ENCODE measurements at regions not wholly inside any gene's neighbourhood (a gene's known extent, or its start where the extent isn't known, plus 50 kb on each side); places are given as distances from the start of the nearest gene placed in this dataset.

GRCh38 chr4:163048447-163048846, 118.2 kb downstream of the NAF1 start:
- TF ChIP-seq CTCF (IDR thresholded peaks at IDR 0.05; ENCODE audit: unreplicated experiment) = peak; percentile 78
- H3K4me3 Mint-ChIP-seq (ENCODE audit: unreplicated experiment) = no peak overlapping the region
- H3K4me1 Mint-ChIP-seq (ENCODE audit: unreplicated experiment) = peaks cover 3% of the 10 kb centered on the region
- no peaks in the 10 kb centered on the region for H3K36me3 Mint-ChIP-seq (ENCODE audit: low read depth, unreplicated experiment)
- peak; percentile 20 for DNase-seq (ENCODE audit: low spot score)
- H3K9me3 Mint-ChIP-seq (ENCODE audit: unreplicated experiment) = no peaks in the 10 kb centered on the region
- no peak overlapping the region for H3K27ac Mint-ChIP-seq (ENCODE audit: unreplicated experiment)
- H3K27me3 Mint-ChIP-seq (ENCODE audit: unreplicated experiment) = no peaks in the 10 kb centered on the region

GRCh38 chr4:163042306-163042705, 124.4 kb downstream of the NAF1 start:
- TF ChIP-seq CTCF (IDR thresholded peaks at IDR 0.05; ENCODE audit: unreplicated experiment) = no peak
- no peaks in the 10 kb centered on the region for H3K36me3 Mint-ChIP-seq (ENCODE audit: low read depth, unreplicated experiment)
- no peak overlapping the region for H3K4me3 Mint-ChIP-seq (ENCODE audit: unreplicated experiment)
- H3K27ac Mint-ChIP-seq (ENCODE audit: unreplicated experiment) = no peak overlapping the region
- H3K27me3 Mint-ChIP-seq (ENCODE audit: unreplicated experiment) = no peaks in the 10 kb centered on the region
- H3K4me1 Mint-ChIP-seq (ENCODE audit: unreplicated experiment) = peaks cover 3% of the 10 kb centered on the region
- no peak for DNase-seq (ENCODE audit: low spot score)
- no peaks in the 10 kb centered on the region for H3K9me3 Mint-ChIP-seq (ENCODE audit: unreplicated experiment)

GRCh38 chr4:163017135-163017534, 149.6 kb downstream of the NAF1 start:
- H3K4me3 Mint-ChIP-seq (ENCODE audit: unreplicated experiment) = no peak overlapping the region
- H3K36me3 Mint-ChIP-seq (ENCODE audit: low read depth, unreplicated experiment) = no peaks in the 10 kb centered on the region
- H3K27ac Mint-ChIP-seq (ENCODE audit: unreplicated experiment) = no peak overlapping the region
- no peak for TF ChIP-seq CTCF (IDR thresholded peaks at IDR 0.05; ENCODE audit: unreplicated experiment)
- H3K9me3 Mint-ChIP-seq (ENCODE audit: unreplicated experiment) = no peaks in the 10 kb centered on the region
- H3K27me3 Mint-ChIP-seq (ENCODE audit: unreplicated experiment) = peaks cover 1% of the 10 kb centered on the region
- DNase-seq (ENCODE audit: low spot score) = no peak
- peaks cover 5% of the 10 kb centered on the region for H3K4me1 Mint-ChIP-seq (ENCODE audit: unreplicated experiment)

- no peaks in the 10 kb centered on the region for H3K27me3 Mint-ChIP-seq (ENCODE audit: unreplicated experiment)
- H3K9me3 Mint-ChIP-seq (ENCODE audit: unreplicated experiment) = no peaks in the 10 kb centered on the region
- TF ChIP-seq CTCF (IDR thresholded peaks at IDR 0.05; ENCODE audit: unreplicated experiment) = no peak
Observed at GRCh38 chr4:163012816-163013215, 153.9 kb downstream of the NAF1 start.

GRCh38 chr4:163003979-163004378, 162.7 kb downstream of the NAF1 start:
- peaks cover 1% of the 10 kb centered on the region for H3K27me3 Mint-ChIP-seq (ENCODE audit: unreplicated experiment)
- no peaks in the 10 kb centered on the region for H3K9me3 Mint-ChIP-seq (ENCODE audit: unreplicated experiment)
- DNase-seq (ENCODE audit: low spot score) = no peak
- no peaks in the 10 kb centered on the region for H3K36me3 Mint-ChIP-seq (ENCODE audit: low read depth, unreplicated experiment)
- H3K27ac Mint-ChIP-seq (ENCODE audit: unreplicated experiment) = no peak overlapping the region
- no peaks in the 10 kb centered on the region for H3K4me1 Mint-ChIP-seq (ENCODE audit: unreplicated experiment)
- TF ChIP-seq CTCF (IDR thresholded peaks at IDR 0.05; ENCODE audit: unreplicated experiment) = no peak
- H3K4me3 Mint-ChIP-seq (ENCODE audit: unreplicated experiment) = no peak overlapping the region

More at GRCh38 chr4:163012816-163013215, 153.9 kb downstream of the NAF1 start:
- Mint-ChIP-seq H3K27ac (ENCODE audit: unreplicated experiment) (no peak overlapping the region), H3K4me1 (ENCODE audit: unreplicated experiment) (no peaks in the 10 kb centered on the region), H3K36me3 (ENCODE audit: low read depth, unreplicated experiment) (no peaks in the 10 kb centered on the region), H3K4me3 (ENCODE audit: unreplicated experiment) (no peak overlapping the region)
- no peak for DNase-seq (ENCODE audit: low spot score)

All from endothelial cell (in vitro differentiated cells).